ENCODE measurements at regions not wholly inside any gene's neighbourhood (a gene's known extent, or its start where the extent isn't known, plus 50 kb on each side); places are given as distances from the start of the nearest gene placed in this dataset.
A peak's percentile ranks its signal among the peaks of the same experiment; 100 is the strongest.

DNA sequence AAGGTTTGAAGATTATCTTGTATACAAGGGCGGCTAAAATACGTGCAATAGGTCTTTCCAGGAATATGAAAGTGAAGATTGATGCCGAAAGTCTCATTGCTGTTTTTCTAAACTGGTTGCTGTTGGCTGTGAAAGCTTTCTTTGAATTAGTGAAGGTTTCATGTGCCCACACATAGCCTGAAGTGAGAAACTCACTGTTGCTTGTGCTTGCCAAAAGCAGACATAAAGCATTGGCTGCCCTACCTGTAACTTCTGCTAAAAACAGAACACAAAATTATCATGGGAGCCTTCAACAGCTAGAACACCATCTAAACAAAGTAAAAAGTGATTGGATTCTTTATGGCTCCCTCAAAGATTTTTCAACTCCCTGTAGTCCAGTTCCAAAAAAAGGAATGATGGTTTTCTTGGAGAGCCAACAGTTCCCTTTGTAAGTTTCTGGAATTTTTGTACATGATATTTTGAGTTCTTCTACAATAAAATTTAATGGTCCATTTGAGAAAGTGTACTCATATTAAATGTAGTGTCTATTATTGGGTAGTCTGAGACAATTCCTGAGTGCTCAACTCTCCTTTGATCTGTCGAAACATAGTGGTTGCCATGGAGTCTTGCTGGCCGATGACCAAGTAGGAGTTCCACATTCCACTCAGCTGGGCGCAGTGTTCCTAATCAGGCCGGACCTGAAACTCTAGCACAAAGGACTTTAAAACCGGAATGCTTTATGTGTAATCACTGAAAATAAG, 68.5 kb downstream of the PLEKHG1 start:
- Histone ChIP-seq H3K9ac (ENCODE audit: low read length) (no peak overlapping the region), H3K4me1 (ENCODE audit: control insufficient read depth, insufficient read depth, low read length) (peaks cover 14% of the 10 kb centered on the region), H3K36me3 (ENCODE audit: control insufficient read depth, insufficient read depth, low read length) (no peaks in the 10 kb centered on the region), H3K27ac (ENCODE audit: low read depth, low read length) (peak overlapping the region; percentile 73), H3K4me3 (ENCODE audit: low read length) (no peak overlapping the region), H3K27me3 (ENCODE audit: control insufficient read depth, insufficient read depth, low read length) (no peaks in the 10 kb centered on the region)

GRCh38 chr6:150668900-150669302, 69.2 kb downstream of the PLEKHG1 start:
- no peaks in the 10 kb centered on the region for H3K36me3 ChIP-seq (ENCODE audit: control insufficient read depth, insufficient read depth, low read length)
- H3K9ac ChIP-seq (ENCODE audit: low read length), result no peak overlapping the region
- peaks cover 14% of the 10 kb centered on the region for H3K4me1 ChIP-seq (ENCODE audit: control insufficient read depth, insufficient read depth, low read length)
- peak overlapping the region; percentile 73 for H3K27ac ChIP-seq (ENCODE audit: low read depth, low read length)
- H3K4me3 ChIP-seq (ENCODE audit: low read length), result no peak overlapping the region
- H3K27me3 ChIP-seq (ENCODE audit: control insufficient read depth, insufficient read depth, low read length), result no peaks in the 10 kb centered on the region

DNA sequence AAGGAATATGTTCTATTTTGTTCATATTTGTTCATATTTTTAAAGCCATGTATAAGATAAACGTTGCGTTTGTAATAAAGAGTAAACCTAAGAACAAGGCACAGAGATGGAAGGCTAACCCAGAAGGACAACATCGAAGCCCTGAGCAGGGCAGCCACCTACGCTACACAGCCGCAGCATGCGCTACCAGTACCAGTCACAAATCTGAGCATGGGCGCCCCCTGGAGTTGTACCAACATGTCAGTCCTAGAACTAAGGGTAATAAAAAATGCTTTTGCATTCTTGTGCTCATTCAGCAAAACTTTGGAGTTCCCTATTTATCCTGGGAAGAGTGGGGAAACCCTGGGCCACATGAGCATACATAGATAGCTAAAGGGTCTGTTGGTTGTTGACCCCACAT, 70.6 kb downstream of the PLEKHG1 start:
- Histone ChIP-seq H3K27me3 (ENCODE audit: control insufficient read depth, insufficient read depth, low read length) (no peaks in the 10 kb centered on the region), H3K36me3 (ENCODE audit: control insufficient read depth, insufficient read depth, low read length) (no peaks in the 10 kb centered on the region), H3K4me3 (ENCODE audit: low read length) (no peak overlapping the region), H3K9ac (ENCODE audit: low read length) (no peak overlapping the region), H3K27ac (ENCODE audit: low read depth, low read length) (no peak overlapping the region), H3K4me1 (ENCODE audit: control insufficient read depth, insufficient read depth, low read length) (peaks cover 14% of the 10 kb centered on the region)

DNA sequence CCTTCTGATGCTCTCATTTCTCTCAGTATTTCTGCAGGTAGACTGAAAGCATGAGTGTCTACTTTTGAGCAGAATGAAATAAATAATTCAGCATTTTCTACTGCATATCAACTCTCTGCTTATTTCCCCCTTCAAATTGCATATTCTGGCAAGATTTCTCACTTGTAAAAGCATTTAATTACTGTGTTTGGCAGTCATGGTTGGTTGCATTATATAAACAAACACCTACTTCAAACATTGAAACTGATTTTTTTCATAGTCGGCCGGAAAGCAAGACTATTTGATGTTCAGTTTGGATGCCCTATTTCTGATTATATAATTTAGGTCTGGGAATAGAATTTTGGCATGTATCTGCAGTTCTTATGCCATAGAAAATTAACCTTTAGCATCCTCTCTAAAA, 73.1 kb downstream of the PLEKHG1 start:
- Histone ChIP-seq H3K27me3 (ENCODE audit: control insufficient read depth, insufficient read depth, low read length) (no peaks in the 10 kb centered on the region), H3K4me3 (ENCODE audit: low read length) (no peak overlapping the region), H3K36me3 (ENCODE audit: control insufficient read depth, insufficient read depth, low read length) (peaks cover 3% of the 10 kb centered on the region), H3K4me1 (ENCODE audit: control insufficient read depth, insufficient read depth, low read length) (peaks cover 8% of the 10 kb centered on the region), H3K9ac (ENCODE audit: low read length) (no peak overlapping the region), H3K27ac (ENCODE audit: low read depth, low read length) (no peak overlapping the region)

DNA sequence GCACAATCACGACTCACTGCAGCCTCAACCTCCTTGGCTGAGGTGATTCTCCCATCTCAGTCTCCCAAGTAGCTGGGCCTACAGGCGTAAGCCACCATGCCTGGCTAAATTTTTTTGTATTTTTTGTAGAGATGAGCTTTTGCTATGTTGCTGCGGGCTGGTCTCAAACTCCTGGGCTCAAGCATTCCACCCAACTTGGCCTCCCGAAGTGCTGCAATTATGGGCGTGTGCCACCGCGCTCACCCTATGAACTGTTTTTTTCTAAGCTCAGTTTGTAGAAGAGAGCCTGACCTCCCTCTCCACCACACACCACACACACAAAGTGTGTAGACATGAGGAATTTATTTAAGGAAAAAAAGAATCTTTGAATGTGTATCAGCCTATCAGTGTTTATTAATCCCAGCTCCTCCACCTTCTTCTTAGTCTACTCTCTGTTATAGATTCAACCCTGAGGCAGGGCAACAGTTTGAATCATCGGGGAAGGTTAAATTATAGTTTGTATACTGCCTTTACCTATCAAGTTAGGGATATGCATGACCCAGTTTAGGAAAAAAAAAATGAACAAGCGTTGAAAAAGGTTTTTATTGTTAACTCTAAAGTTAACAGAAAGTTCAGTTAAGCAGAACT, 74.1 kb downstream of the PLEKHG1 start:
- Histone ChIP-seq H3K36me3 (ENCODE audit: control insufficient read depth, insufficient read depth, low read length) (peaks cover 3% of the 10 kb centered on the region), H3K27ac (ENCODE audit: low read depth, low read length) (no peak overlapping the region), H3K27me3 (ENCODE audit: control insufficient read depth, insufficient read depth, low read length) (no peaks in the 10 kb centered on the region), H3K9ac (ENCODE audit: low read length) (no peak overlapping the region), H3K4me1 (ENCODE audit: control insufficient read depth, insufficient read depth, low read length) (peaks cover 6% of the 10 kb centered on the region), H3K4me3 (ENCODE audit: low read length) (no peak overlapping the region)

- H3K27ac ChIP-seq (ENCODE audit: low read depth, low read length), result no peak overlapping the region
- no peaks in the 10 kb centered on the region for H3K4me1 ChIP-seq (ENCODE audit: control insufficient read depth, insufficient read depth, low read length)
- H3K9ac ChIP-seq (ENCODE audit: low read length), result no peak overlapping the region
- peaks cover 3% of the 10 kb centered on the region for H3K36me3 ChIP-seq (ENCODE audit: control insufficient read depth, insufficient read depth, low read length)
- H3K27me3 ChIP-seq (ENCODE audit: control insufficient read depth, insufficient read depth, low read length), result no peaks in the 10 kb centered on the region
- H3K4me3 ChIP-seq (ENCODE audit: low read length), result no peak overlapping the region
Observed at GRCh38 chr6:150676344-150676743, 76.7 kb downstream of the PLEKHG1 start.

DNA sequence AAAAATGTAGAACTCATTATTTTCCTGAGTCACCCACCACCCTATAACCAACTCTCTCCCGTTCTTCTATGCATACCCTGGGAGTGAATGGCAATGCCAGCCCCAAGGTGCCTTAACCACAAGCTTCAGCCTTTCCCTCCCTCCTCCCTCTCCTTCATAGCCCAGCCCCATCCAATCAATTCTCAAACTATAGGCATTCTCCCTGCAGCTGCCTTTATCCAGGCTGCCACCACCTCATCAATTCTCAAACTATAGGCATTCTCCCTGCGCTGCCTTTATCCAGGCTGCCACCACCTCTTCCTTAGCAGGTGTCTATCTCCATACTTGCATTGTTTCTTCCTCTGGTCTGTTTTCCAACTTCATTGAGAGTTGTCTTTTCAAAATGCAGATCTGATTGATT, 77.1 kb downstream of the PLEKHG1 start:
- Histone ChIP-seq H3K4me1 (ENCODE audit: control insufficient read depth, insufficient read depth, low read length) (no peaks in the 10 kb centered on the region), H3K9ac (ENCODE audit: low read length) (no peak overlapping the region), H3K27me3 (ENCODE audit: control insufficient read depth, insufficient read depth, low read length) (no peaks in the 10 kb centered on the region), H3K36me3 (ENCODE audit: control insufficient read depth, insufficient read depth, low read length) (peaks cover 3% of the 10 kb centered on the region), H3K27ac (ENCODE audit: low read depth, low read length) (no peak overlapping the region), H3K4me3 (ENCODE audit: low read length) (no peak overlapping the region)

DNA sequence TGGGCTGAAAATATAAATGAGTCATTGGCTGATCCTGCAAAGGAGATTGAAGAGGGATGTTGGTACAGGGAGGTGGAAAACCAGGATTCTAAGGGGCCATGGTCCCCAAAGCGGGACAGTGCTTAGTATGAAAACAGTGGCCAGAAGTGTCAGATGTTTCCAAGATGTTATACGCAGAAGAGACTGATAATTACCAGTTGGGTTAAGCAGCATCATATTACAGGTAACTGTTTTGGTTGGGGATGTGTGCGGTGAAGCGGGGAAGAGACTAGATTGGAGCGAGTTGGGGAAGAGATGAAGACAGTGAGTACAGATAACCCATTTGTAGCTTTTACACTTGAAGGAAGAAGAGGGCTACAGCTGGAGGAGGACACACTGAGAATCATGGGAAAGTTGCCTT, 80.8 kb downstream of the PLEKHG1 start:
- no peak overlapping the region for H3K27ac ChIP-seq (ENCODE audit: low read depth, low read length)
- no peaks in the 10 kb centered on the region for H3K27me3 ChIP-seq (ENCODE audit: control insufficient read depth, insufficient read depth, low read length)
- no peaks in the 10 kb centered on the region for H3K4me1 ChIP-seq (ENCODE audit: control insufficient read depth, insufficient read depth, low read length)
- peaks cover 3% of the 10 kb centered on the region for H3K36me3 ChIP-seq (ENCODE audit: control insufficient read depth, insufficient read depth, low read length)
- H3K4me3 ChIP-seq (ENCODE audit: low read length), result no peak overlapping the region
- no peak overlapping the region for H3K9ac ChIP-seq (ENCODE audit: low read length)

DNA sequence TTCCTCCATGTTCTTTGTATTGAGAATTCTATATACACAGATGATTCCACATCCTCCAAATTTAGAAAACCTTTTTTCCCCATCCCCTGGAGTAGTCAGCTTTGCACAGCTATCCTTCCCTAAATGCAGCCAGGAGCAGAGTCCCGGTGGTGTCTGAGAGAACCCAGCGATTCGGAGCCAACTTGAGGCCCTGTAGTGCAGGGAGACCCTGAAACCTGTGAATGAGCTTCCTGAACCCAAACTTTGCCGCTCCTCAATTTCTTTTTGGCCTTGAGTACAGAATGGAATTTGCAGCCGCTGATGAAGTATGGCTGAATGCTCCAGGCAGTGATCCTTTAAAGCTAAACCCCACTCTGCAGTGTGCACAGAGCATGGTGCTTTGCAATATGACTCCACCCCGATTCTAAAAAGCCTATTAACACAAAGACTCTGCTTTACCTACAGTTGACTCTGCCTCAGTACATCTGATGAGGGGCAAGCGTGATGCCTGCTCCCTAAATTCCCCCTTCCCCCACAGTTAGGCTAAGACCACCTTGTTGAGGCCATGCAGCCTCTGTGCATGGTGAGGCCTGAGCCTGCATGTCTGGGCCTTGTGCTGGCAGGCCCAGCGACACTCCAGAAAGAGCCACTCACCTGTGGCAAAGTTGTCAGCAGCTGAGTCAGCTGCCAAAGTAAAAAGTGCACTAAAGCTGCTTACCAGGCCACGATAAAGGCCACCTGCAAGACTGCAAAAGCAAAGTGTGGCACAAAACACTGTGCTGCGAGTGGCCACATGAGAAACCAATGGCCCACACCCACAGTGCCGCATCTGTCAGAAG, 82.1 kb downstream of the PLEKHG1 start:
- H3K27me3 ChIP-seq (ENCODE audit: control insufficient read depth, insufficient read depth, low read length), result no peaks in the 10 kb centered on the region
- peaks cover 1% of the 10 kb centered on the region for H3K36me3 ChIP-seq (ENCODE audit: control insufficient read depth, insufficient read depth, low read length)
- no peak overlapping the region for H3K27ac ChIP-seq (ENCODE audit: low read depth, low read length)
- H3K4me3 ChIP-seq (ENCODE audit: low read length), result no peak overlapping the region
- no peaks in the 10 kb centered on the region for H3K4me1 ChIP-seq (ENCODE audit: control insufficient read depth, insufficient read depth, low read length)
- H3K9ac ChIP-seq (ENCODE audit: low read length), result no peak overlapping the region

DNA sequence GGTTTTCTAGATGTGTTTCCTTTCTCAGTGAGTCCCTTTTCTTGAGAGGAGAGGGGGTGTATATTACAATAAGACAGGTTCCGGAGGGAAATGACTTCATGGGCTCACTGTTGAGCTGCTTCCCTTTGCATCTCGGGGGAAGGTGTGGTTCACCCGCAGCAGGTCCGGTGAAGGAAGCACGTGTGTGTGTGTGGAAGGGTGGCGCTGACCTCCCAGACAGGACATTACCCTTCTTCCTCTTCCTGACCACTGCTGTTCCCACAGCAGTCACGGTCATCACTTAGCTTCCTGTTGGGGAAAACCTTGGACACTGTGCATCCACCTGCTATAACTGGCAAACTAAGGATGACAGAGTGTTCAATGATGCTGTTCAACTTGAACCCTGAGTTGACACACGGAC, 83.6 kb downstream of the PLEKHG1 start:
- Histone ChIP-seq H3K27me3 (ENCODE audit: control insufficient read depth, insufficient read depth, low read length) (no peaks in the 10 kb centered on the region), H3K4me1 (ENCODE audit: control insufficient read depth, insufficient read depth, low read length) (no peaks in the 10 kb centered on the region), H3K27ac (ENCODE audit: low read depth, low read length) (no peak overlapping the region), H3K36me3 (ENCODE audit: control insufficient read depth, insufficient read depth, low read length) (no peaks in the 10 kb centered on the region), H3K9ac (ENCODE audit: low read length) (no peak overlapping the region), H3K4me3 (ENCODE audit: low read length) (no peak overlapping the region)

GRCh38 chr6:150684161-150684560, 84.5 kb downstream of the PLEKHG1 start:
- Histone ChIP-seq H3K4me1 (ENCODE audit: control insufficient read depth, insufficient read depth, low read length) (no peaks in the 10 kb centered on the region), H3K4me3 (ENCODE audit: low read length) (no peak overlapping the region), H3K36me3 (ENCODE audit: control insufficient read depth, insufficient read depth, low read length) (no peaks in the 10 kb centered on the region), H3K9ac (ENCODE audit: low read length) (no peak overlapping the region), H3K27ac (ENCODE audit: low read depth, low read length) (no peak overlapping the region), H3K27me3 (ENCODE audit: control insufficient read depth, insufficient read depth, low read length) (no peaks in the 10 kb centered on the region)

GRCh38 chr6:150684714-150685459, 85.2 kb downstream of the PLEKHG1 start:
- Histone ChIP-seq H3K36me3 (ENCODE audit: control insufficient read depth, insufficient read depth, low read length) (no peaks in the 10 kb centered on the region), H3K27me3 (ENCODE audit: control insufficient read depth, insufficient read depth, low read length) (no peaks in the 10 kb centered on the region), H3K4me1 (ENCODE audit: control insufficient read depth, insufficient read depth, low read length) (no peaks in the 10 kb centered on the region), H3K9ac (ENCODE audit: low read length) (no peak overlapping the region), H3K27ac (ENCODE audit: low read depth, low read length) (no peak overlapping the region), H3K4me3 (ENCODE audit: low read length) (no peak overlapping the region)
